Lung (tissue), 11 donors: ENCODE measurements at regions not wholly inside any gene's neighbourhood (a gene's known extent, or its start where the extent isn't known, plus 50 kb on each side); places are given as distances from the start of the nearest gene placed in this dataset.

Experiments used
- ATAC-seq: fragments of 200-7000 bp; cut with Tn5 transposase; one replicate; pipeline ENCODE4 v1.9.1; 2020; ENCODE audit warnings: moderate number of reproducible peaks; ENCODE audit not compliant: insufficient read depth, low FRiP score
- DNase-seq, 3 donors: peaks; one replicate each; pipeline ENCODE4 v3.0.0-alpha.2; 2013 to 2017
- H3K27ac ChIP-seq, 2 donors: one replicate each; pipeline ENCODE4 v1.5.1; 2013; ENCODE audit warnings: mild to moderate bottlenecking in 2 of 2, moderate library complexity in 2 of 2, control low read depth in 1 of 2, inconsistent platforms in 1 of 2, low read depth in 1 of 2, low read length in 1 of 2
- H3K27me3 ChIP-seq, 3 donors: one replicate each; pipeline ENCODE4 v1.5.1; 2013; ENCODE audit warnings: low read length in 2 of 3; ENCODE audit not compliant: control insufficient read depth in 3 of 3, insufficient read depth in 3 of 3
- H3K36me3 ChIP-seq, 4 donors: one replicate each; pipeline ENCODE4 v1.5.1; 2013; ENCODE audit warnings: low read length in 4 of 4, mild to moderate bottlenecking in 1 of 4, moderate library complexity in 1 of 4; ENCODE audit not compliant: control insufficient read depth in 4 of 4, insufficient read depth in 4 of 4
- H3K4me1 ChIP-seq, 5 donors: one replicate each; pipeline ENCODE4 v1.5.1; 2013; ENCODE audit warnings: low read length in 5 of 5, mild to moderate bottlenecking in 2 of 5, moderate library complexity in 1 of 5; ENCODE audit not compliant: control insufficient read depth in 5 of 5, insufficient read depth in 5 of 5
- H3K4me3 ChIP-seq: one replicate; pipeline ENCODE4 v1.5.1; 2013; ENCODE audit warnings: mild to moderate bottlenecking, control low read depth, moderate library complexity
- H3K9ac ChIP-seq, 2 donors: one replicate each; pipeline ENCODE4 v1.5.1; 2013; ENCODE audit warnings: low read length in 2 of 2, control low read depth in 1 of 2; ENCODE audit not compliant: insufficient read depth in 1 of 2
- H3K9me3 ChIP-seq, 4 donors: one replicate each; pipeline ENCODE4 v1.5.1; 2013; ENCODE audit warnings: low read length in 3 of 4, mild to moderate bottlenecking in 1 of 4, moderate library complexity in 1 of 4; ENCODE audit not compliant: control insufficient read depth in 4 of 4, insufficient read depth in 3 of 4
- WGBS, 2 donors: extraction: QIAGEN DNeasy Blood & Tissue Kit; methylation state at CpG; one replicate each; pipeline ENCODE4 v1.1.7; 2013; 5-methylcytosine and 5-hydroxymethylcytosine counted together
- TF ChIP-seq, protein P1 (sequence below): IDR thresholded peaks from 2 replicates; pipeline ENCODE4 v1.5.1; 2012; ENCODE audit warnings: mild to moderate bottlenecking; ENCODE audit errors: control extremely low read depth, extremely low read depth
- donor health status: control.
- donor health status: control.
- donor health status: Bipolar disorder and iron deficiency.
- donor health status: healthy.
- donor health status: DM: yes; HTN: yes; CAD: no.

DNA sequence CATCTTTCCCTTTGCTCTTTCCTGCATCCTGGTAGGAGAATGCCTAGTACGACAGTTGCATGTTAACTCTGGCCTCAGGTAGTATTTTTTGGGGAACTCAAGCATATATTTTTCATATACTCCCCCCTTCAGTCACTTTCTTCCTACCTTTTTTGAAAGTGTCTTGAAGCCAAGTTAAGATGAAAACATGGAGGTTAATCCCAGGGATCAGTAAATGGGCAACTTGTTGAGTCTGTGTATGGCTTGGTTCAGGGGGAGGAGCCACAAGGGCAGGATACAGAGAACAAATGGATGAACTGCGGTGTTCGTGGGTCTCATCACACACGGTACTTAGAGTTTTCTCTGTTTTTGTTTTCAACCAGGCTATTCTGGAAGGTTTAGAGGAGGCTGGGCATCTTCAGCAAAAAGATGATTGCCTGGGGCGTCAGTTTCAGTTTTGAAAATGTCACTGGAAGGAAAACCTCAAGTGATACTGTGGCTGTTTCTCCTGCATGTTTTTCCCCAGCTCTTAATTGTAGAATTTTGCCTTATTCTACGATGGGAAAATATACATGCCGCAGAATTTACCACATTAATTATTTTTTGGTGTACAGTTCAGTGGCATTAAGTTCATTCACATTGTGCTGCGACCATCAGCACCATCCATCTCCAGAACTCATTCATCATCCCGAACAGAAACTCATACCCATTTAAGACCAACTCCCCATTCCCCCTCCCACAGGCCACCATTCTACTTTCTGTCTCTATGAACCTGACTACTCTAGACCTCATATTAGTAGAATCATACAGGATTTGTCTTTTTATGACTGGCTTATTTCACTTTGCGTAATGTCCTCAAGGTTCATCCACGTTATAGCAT, 71.5 kb downstream of the MAP10 start:
- Histone ChIP-seq H3K36me3 (no peaks in the 10 kb centered on the region), H3K9me3 (no peaks in the 10 kb centered on the region), H3K9ac (no peak overlapping the region), H3K4me1 (peaks cover 0 to 10% (median 2%) of the 10 kb centered on the region in 5 donors), H3K27ac (no peak overlapping the region), H3K4me3 (no peak overlapping the region), H3K27me3 (no peaks in the 10 kb centered on the region)
- no peak for ATAC-seq
- TF ChIP-seq, protein P1, sequence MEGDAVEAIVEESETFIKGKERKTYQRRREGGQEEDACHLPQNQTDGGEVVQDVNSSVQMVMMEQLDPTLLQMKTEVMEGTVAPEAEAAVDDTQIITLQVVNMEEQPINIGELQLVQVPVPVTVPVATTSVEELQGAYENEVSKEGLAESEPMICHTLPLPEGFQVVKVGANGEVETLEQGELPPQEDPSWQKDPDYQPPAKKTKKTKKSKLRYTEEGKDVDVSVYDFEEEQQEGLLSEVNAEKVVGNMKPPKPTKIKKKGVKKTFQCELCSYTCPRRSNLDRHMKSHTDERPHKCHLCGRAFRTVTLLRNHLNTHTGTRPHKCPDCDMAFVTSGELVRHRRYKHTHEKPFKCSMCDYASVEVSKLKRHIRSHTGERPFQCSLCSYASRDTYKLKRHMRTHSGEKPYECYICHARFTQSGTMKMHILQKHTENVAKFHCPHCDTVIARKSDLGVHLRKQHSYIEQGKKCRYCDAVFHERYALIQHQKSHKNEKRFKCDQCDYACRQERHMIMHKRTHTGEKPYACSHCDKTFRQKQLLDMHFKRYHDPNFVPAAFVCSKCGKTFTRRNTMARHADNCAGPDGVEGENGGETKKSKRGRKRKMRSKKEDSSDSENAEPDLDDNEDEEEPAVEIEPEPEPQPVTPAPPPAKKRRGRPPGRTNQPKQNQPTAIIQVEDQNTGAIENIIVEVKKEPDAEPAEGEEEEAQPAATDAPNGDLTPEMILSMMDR, result no peak
- WGBS, 2 donors, result 87 to 94% methylated on average over 11 of the region's 11 CpGs
- no peak for DNase-seq

DNA sequence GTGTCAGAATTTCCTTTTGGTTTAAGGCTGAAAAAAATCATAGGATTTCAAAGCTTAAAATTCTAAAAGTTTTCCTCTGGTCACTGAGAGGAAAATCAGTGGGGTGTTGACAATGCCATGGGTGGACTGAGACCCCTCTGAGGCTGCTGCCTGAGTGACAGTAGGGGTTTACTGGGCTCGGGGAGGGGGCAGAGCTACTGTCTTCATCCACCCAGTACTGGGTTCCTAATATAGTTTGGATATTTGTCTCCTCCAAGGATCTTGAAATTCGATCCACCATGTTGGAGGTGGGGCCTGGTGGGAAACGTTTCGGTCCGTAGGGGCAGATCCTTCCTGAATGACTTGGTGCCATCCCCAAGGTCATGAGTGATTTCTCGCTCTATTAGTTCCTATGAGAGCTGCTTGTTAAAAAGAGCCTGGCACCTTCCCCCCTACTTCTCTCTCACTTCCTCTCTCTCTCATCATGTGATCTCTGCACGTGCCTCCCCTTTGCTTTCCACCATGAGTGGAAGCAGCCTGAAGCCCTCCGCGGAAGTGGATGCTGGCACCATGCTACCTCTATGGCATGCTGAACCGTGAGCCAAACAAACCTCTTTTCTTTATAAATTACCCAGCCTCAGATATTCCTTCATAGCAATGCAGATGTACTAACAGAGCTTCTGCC, 72.3 kb downstream of the MAP10 start:
- no peaks in the 10 kb centered on the region for H3K27me3 ChIP-seq
- H3K4me3 ChIP-seq, result no peak overlapping the region
- TF ChIP-seq, protein P1, result no peak
- peaks cover 0 to 10% (median 2%) of the 10 kb centered on the region in 5 donors for H3K4me1 ChIP-seq
- H3K27ac ChIP-seq, result no peak overlapping the region
- DNase-seq, result no peak
- H3K9ac ChIP-seq, result no peak overlapping the region
- no peaks in the 10 kb centered on the region for H3K9me3 ChIP-seq
- no peaks in the 10 kb centered on the region for H3K36me3 ChIP-seq
- no peak for ATAC-seq
- 76 to 79% methylated on average over 10 of the region's 10 CpGs for WGBS, 2 donors

DNA sequence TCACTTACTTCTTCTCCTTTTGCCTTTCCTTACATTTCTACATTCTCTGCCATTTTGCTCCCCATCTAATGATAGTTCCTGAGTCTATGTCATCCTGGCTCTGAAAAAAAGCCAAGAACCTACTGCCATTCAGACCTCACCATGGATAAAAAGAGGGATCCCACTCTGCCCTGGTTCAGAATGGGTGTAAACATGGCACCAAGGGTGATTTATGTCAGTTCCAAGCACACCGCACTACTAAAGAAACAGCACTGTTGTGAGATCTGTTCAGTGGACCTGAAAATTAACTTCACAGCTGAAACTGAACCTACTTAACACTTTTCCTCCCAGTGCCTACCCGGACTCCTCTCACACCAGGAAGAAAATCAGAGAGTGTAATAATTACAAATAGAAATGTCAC, 72.3 kb upstream of the NTPCR start:
- no peak overlapping the region for H3K4me3 ChIP-seq
- WGBS, 2 donors, result 90 to 93% methylated on average over 2 of the region's 2 CpGs
- H3K27me3 ChIP-seq, result no peaks in the 10 kb centered on the region
- TF ChIP-seq, protein P1, result no peak
- peaks cover 0 to 10% (median 2%) of the 10 kb centered on the region in 5 donors for H3K4me1 ChIP-seq
- H3K9ac ChIP-seq, result no peak overlapping the region
- no peaks in the 10 kb centered on the region for H3K36me3 ChIP-seq
- no peaks in the 10 kb centered on the region for H3K9me3 ChIP-seq
- H3K27ac ChIP-seq, result no peak overlapping the region
- ATAC-seq (no peak), DNase-seq (no peak)
